Fibroblast of lung (primary cell): ENCODE measurements at regions not wholly inside any gene's neighbourhood (a gene's known extent, or its start where the extent isn't known, plus 50 kb on each side); places are given as distances from the start of the nearest gene placed in this dataset.
A peak's percentile ranks its signal among the peaks of the same experiment; 100 is the strongest.

Experiments
- DNase-seq, 2 donors: peaks; one replicate each; pipeline versions ENCODE4 v3.0.0 to v3.0.0-alpha.2; 2010; ENCODE audit warnings: low read depth in 2 of 2
- H2AFZ ChIP-seq: 2 replicates; pipeline ENCODE4 v1.5.1; 2012; ENCODE audit warnings: low read length, control low read depth, inconsistent platforms
- H3K27ac ChIP-seq: 2 replicates; pipeline ENCODE4 v1.5.1; 2011; ENCODE audit warnings: low read length, control low read depth; ENCODE audit not compliant: insufficient read depth
- H3K27me3 ChIP-seq: 2 replicates; pipeline ENCODE4 v1.5.1; 2011; ENCODE audit warnings: mild to moderate bottlenecking, low read length; ENCODE audit not compliant: control insufficient read depth, insufficient read depth
- H3K36me3 ChIP-seq: 2 replicates; pipeline ENCODE4 v1.5.1; 2011; ENCODE audit warnings: low read length; ENCODE audit not compliant: control insufficient read depth, insufficient read depth
- H3K4me1 ChIP-seq: 2 replicates; pipeline ENCODE4 v1.5.1; 2011; ENCODE audit warnings: low read length; ENCODE audit not compliant: control insufficient read depth, insufficient read depth; ENCODE audit errors: extremely low read depth
- H3K4me2 ChIP-seq: 2 replicates; pipeline ENCODE4 v1.5.1; 2011; ENCODE audit warnings: low read length, control low read depth; ENCODE audit not compliant: insufficient read depth; ENCODE audit errors: extremely low read depth
- H3K4me3 ChIP-seq, 4 experiments: fragments of 200-600 bp in 1 of 4; sonication (generic) in 1 of 4; replicated peaks in 1 of 4; 2 replicates each; pipeline ENCODE4 v1.5.1; 2011 to 2016; ENCODE audit warnings: low read length in 4 of 4, low read depth in 3 of 4, mild to moderate bottlenecking in 3 of 4, control low read depth in 2 of 4, inconsistent platforms in 1 of 4, mixed read lengths in 1 of 4; ENCODE audit not compliant: insufficient read depth in 1 of 4; ENCODE audit errors: control extremely low read depth in 1 of 4
- H3K79me2 ChIP-seq: 2 replicates; pipeline ENCODE4 v1.5.1; 2012; ENCODE audit warnings: mild to moderate bottlenecking, low read length, inconsistent platforms; ENCODE audit not compliant: control insufficient read depth, insufficient read depth
- H3K9ac ChIP-seq: 2 replicates; pipeline ENCODE4 v1.5.1; 2011; ENCODE audit warnings: mild to moderate bottlenecking, low read length, control low read depth; ENCODE audit not compliant: insufficient read depth
- H3K9me3 ChIP-seq: 2 replicates; pipeline ENCODE4 v1.5.1; 2012; ENCODE audit warnings: low read depth, low read length; ENCODE audit not compliant: control insufficient read depth, insufficient read depth
- H4K20me1 ChIP-seq: 2 replicates; pipeline ENCODE4 v1.5.1; 2011; ENCODE audit warnings: low read length; ENCODE audit not compliant: control insufficient read depth, insufficient read depth; ENCODE audit errors: extremely low read depth
- EZH2 ChIP-seq: IDR thresholded peaks from 2 replicates; pipeline ENCODE4 v1.5.1; 2012; ENCODE audit warnings: low read length, control low read depth, mild to moderate bottlenecking; ENCODE audit errors: missing control alignments
- TF ChIP-seq, protein P1 (sequence below), 2 donors: IDR thresholded peaks in 1 of 2; conservative IDR thresholded peaks in 1 of 2; 1 replicate in 1 of 2; 2 replicates in 1 of 2; pipeline ENCODE4 v1.5.1; 2011 to 2012; ENCODE audit warnings: low read length in 2 of 2, control low read depth in 1 of 2, inconsistent platforms in 1 of 2, low read depth in 1 of 2, mild to moderate bottlenecking in 1 of 2

DNA sequence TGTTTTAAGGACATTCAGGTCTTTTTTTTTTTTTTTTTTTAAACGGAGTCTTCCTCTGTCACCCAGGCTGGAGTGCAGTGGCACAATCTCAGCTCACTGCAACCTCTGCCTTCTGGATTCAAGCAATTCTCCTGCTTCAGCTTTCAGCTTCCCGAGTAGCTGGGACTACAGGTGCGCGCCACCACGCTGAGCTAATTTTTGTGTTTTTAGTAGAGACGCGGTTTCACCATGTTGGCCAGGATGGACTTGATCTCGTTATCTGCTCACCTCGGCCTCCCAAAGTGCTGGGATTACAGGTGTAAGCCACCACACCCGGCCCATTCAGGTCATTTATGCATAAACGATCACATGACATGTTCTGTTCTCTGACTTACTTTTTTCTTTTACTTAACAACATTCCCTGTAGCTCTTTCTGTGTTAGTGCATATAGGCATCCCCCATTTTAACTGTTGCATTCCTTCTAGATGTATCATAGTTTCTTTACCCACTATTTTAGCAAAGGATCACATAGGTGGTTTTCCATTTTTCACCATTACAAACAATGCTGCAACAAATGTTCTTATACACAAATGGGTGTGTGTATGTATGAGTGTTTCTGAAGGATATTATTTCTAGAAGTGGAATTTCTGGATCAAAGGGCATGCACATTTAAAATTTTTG lies 74.2 kb downstream of the ARF6 start:
- H3K27me3 ChIP-seq, result no peaks in the 10 kb centered on the region
- H3K9ac ChIP-seq, result no peak overlapping the region
- no peaks in the 10 kb centered on the region for H3K36me3 ChIP-seq
- no peak for DNase-seq
- H3K9me3 ChIP-seq, result no peaks in the 10 kb centered on the region
- no peak overlapping the region for H3K27ac ChIP-seq
- no peak for TF ChIP-seq EZH2
- TF ChIP-seq, protein P1, sequence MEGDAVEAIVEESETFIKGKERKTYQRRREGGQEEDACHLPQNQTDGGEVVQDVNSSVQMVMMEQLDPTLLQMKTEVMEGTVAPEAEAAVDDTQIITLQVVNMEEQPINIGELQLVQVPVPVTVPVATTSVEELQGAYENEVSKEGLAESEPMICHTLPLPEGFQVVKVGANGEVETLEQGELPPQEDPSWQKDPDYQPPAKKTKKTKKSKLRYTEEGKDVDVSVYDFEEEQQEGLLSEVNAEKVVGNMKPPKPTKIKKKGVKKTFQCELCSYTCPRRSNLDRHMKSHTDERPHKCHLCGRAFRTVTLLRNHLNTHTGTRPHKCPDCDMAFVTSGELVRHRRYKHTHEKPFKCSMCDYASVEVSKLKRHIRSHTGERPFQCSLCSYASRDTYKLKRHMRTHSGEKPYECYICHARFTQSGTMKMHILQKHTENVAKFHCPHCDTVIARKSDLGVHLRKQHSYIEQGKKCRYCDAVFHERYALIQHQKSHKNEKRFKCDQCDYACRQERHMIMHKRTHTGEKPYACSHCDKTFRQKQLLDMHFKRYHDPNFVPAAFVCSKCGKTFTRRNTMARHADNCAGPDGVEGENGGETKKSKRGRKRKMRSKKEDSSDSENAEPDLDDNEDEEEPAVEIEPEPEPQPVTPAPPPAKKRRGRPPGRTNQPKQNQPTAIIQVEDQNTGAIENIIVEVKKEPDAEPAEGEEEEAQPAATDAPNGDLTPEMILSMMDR (conservative IDR thresholded peaks at IDR 0.05 in 1 of 2, IDR thresholded peaks at IDR 0.05 in 1 of 2; ENCODE audit: low read depth in 1 of 2, low read length in 2 of 2), result no peak
- no peaks in the 10 kb centered on the region for H3K79me2 ChIP-seq
- no peak overlapping the region for H3K4me3 ChIP-seq
- H3K4me1 ChIP-seq, result peaks cover 21% of the 10 kb centered on the region
- H4K20me1 ChIP-seq, result no peaks in the 10 kb centered on the region
- H2AFZ ChIP-seq, result no peak overlapping the region
- H3K4me2 ChIP-seq, result no peak overlapping the region

DNA sequence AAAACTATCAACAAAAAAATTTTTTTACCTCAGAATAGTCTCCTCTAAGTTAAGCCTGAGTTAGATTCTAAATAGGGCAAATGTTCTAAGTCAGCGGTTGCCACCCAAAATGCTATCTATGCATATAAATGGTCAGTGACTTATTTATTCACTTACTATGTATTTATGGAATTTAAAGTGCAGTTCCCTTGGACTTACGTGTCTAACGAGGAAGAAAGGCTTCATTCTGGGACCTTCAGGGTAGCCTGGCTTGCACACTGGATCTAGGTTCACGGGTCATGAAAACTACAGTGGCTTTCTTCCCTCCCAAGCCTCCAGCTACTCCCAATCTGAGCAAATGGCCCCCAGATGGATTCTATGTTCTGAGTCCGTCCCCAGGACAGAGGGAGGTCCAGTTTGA lies 77.1 kb downstream of the ARF6 start:
- Histone ChIP-seq H3K4me1 (peaks cover 32% of the 10 kb centered on the region), H3K36me3 (no peaks in the 10 kb centered on the region), H3K79me2 (no peaks in the 10 kb centered on the region), H3K9ac (no peak overlapping the region), H3K27me3 (no peaks in the 10 kb centered on the region), H3K9me3 (no peaks in the 10 kb centered on the region), H3K4me3 (no peak overlapping the region), H4K20me1 (no peaks in the 10 kb centered on the region), H3K4me2 (no peak overlapping the region), H2AFZ (peak overlapping the region; percentile 81), H3K27ac (no peak overlapping the region)
- DNase-seq, result no peak
- TF ChIP-seq EZH2, result no peak

DNA sequence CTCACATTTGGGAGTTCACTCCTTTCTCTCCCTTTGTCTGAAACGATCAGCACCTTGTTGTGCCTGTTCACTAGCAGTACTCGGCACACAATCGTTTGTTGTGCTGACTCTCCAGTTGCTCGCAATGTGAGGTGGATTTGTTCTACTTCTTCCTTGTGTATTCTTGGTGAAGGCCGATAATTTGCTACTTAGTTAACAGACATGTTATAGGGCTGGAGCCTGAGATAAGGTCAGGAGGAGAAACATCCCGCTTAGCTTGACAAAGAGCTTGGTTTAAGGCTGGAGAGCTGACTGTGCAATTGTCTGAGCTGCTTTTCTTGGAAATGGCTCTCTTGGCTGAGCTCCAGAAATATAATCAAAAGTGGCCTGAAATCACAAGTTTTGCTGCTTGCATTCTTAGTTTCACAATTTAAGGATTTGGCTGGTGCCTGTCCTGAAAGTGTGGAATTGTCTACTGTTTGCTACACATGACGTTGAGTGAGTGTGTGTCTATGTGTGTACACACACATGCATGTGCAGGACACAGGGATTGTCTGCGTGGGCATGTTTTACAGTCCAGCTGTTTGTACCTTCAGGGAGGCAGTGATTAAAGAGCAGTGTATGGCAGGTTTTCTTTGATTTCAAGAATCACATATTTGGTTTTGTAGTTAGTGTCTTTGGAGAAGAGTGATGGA lies 77.7 kb downstream of the ARF6 start:
- DNase-seq, result peak; percentile 65 to 86
- no peaks in the 10 kb centered on the region for H3K9me3 ChIP-seq
- no peaks in the 10 kb centered on the region for H3K79me2 ChIP-seq
- TF ChIP-seq, protein P1 (conservative IDR thresholded peaks at IDR 0.05 in 1 of 2, IDR thresholded peaks at IDR 0.05 in 1 of 2; ENCODE audit: low read depth in 1 of 2, low read length in 2 of 2), result no peak
- no peak for TF ChIP-seq EZH2
- H3K4me2 ChIP-seq, result peak overlapping the region; percentile 52
- no peaks in the 10 kb centered on the region for H3K36me3 ChIP-seq
- H3K27ac ChIP-seq, result no peak overlapping the region
- no peaks in the 10 kb centered on the region for H4K20me1 ChIP-seq
- no peak overlapping the region for H3K9ac ChIP-seq
- peak overlapping the region; percentile 81 for H2AFZ ChIP-seq
- H3K4me3 ChIP-seq, result no peak overlapping the region
- no peaks in the 10 kb centered on the region for H3K27me3 ChIP-seq
- H3K4me1 ChIP-seq, result peaks cover 35% of the 10 kb centered on the region
